ENCODE measurements at regions not wholly inside any gene's neighbourhood (a gene's known extent, or its start where the extent isn't known, plus 50 kb on each side); places are given as distances from the start of the nearest gene placed in this dataset.

DNA sequence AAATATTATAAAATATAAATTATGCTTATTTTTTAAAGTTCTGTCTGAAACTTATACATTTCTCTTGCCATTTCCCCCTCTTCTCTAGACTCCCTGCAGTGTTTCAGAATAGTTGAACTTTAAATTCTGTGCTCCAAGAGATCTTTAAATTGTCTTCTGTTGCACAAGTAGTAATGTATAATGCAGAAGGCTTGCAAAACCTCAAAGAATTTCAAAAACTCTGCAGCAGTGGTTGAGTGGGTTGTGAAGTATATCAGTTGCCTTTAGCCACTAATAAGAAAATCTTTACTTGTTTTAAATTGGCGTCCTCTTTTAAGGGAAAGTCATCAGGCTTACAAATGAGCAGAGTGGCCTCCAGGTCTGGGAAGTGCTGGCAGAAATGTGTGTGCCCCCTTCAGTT, 1153.3 kb upstream of the PABPC4L start:
- H3K4me1 ChIP-seq (ENCODE audit: insufficient read depth, low read length): no peaks in the 10 kb centered on the region
- H3K9me3 ChIP-seq (ENCODE audit: low read length): no peaks in the 10 kb centered on the region
- no peaks in the 10 kb centered on the region for H3K36me3 ChIP-seq (ENCODE audit: insufficient read depth, low read length)
- H2AFZ ChIP-seq (ENCODE audit: low read depth, low read length): no peak overlapping the region
- no peaks in the 10 kb centered on the region for H3K27me3 ChIP-seq (ENCODE audit: insufficient read depth, low read length)
- H3K4me3 ChIP-seq (ENCODE audit: low read length): no peak overlapping the region

DNA sequence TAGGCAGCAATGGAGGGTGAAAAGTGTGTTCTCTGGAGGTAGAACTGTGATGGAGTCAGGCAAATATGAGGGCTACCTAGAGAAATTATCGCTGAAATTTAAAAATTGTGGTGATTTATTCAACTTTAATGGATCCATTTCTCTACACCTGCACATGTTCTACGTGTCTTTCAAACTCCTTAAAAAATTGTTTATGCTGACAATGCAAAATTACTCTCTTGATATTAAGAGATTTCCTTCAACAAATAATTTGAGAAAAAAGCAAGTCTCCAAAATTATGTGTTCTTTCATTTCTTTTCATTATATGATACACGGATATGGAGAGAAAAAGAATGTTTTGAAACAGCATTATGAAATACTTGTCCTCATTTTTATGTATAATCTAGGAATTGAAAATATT, 1151.4 kb upstream of the PABPC4L start:
- Histone ChIP-seq H2AFZ (ENCODE audit: low read depth, low read length) (no peak overlapping the region), H3K4me3 (ENCODE audit: low read length) (no peak overlapping the region), H3K27me3 (ENCODE audit: insufficient read depth, low read length) (no peaks in the 10 kb centered on the region), H3K9me3 (ENCODE audit: low read length) (no peaks in the 10 kb centered on the region), H3K4me1 (ENCODE audit: insufficient read depth, low read length) (no peaks in the 10 kb centered on the region), H3K36me3 (ENCODE audit: insufficient read depth, low read length) (no peaks in the 10 kb centered on the region)

DNA sequence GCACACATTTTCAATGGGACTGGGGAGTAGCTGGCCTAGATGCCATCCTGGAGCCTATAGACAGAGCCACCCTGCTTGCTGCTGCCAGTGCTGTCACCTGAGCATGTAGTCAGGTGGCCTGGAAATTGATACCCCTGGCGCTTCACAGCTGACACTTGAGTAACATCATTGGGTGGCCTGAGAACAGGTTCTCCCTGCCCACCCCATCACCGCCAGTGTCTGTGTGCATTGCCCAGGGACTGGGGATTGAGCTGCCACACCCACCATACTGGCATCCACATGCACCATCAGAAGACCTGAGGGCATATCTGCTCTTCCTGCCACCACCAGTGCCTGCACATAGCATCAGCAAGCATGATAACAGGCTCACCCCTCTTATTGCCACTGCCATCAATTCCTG, 1142.9 kb upstream of the PABPC4L start:
- no peaks in the 10 kb centered on the region for H3K9me3 ChIP-seq (ENCODE audit: low read length)
- H3K4me1 ChIP-seq (ENCODE audit: insufficient read depth, low read length): no peaks in the 10 kb centered on the region
- no peaks in the 10 kb centered on the region for H3K27me3 ChIP-seq (ENCODE audit: insufficient read depth, low read length)
- no peak overlapping the region for H3K4me3 ChIP-seq (ENCODE audit: low read length)
- no peak overlapping the region for H2AFZ ChIP-seq (ENCODE audit: low read depth, low read length)
- H3K36me3 ChIP-seq (ENCODE audit: insufficient read depth, low read length): no peaks in the 10 kb centered on the region

DNA sequence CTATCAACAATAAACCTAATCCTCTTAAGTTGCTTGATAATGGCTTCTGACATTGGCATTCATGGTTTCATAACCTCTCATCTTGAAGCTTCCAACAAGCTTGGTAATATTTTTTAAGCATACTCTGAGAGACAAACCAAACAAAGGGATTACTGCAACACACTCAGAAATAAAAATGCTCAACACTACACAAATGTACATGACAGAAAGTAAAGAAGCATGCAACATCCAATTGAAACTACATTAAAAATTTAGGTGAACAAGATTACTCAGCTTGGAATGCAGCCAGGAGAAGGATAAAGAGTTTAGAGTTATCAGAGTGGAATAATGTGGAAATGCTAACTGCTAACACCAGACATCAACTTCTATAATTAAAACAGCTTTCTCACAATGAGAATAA, 1136.6 kb upstream of the PABPC4L start:
- no peak overlapping the region for H2AFZ ChIP-seq (ENCODE audit: low read depth, low read length)
- no peaks in the 10 kb centered on the region for H3K9me3 ChIP-seq (ENCODE audit: low read length)
- no peaks in the 10 kb centered on the region for H3K4me1 ChIP-seq (ENCODE audit: insufficient read depth, low read length)
- H3K4me3 ChIP-seq (ENCODE audit: low read length): no peak overlapping the region
- no peaks in the 10 kb centered on the region for H3K27me3 ChIP-seq (ENCODE audit: insufficient read depth, low read length)
- H3K36me3 ChIP-seq (ENCODE audit: insufficient read depth, low read length): no peaks in the 10 kb centered on the region

DNA sequence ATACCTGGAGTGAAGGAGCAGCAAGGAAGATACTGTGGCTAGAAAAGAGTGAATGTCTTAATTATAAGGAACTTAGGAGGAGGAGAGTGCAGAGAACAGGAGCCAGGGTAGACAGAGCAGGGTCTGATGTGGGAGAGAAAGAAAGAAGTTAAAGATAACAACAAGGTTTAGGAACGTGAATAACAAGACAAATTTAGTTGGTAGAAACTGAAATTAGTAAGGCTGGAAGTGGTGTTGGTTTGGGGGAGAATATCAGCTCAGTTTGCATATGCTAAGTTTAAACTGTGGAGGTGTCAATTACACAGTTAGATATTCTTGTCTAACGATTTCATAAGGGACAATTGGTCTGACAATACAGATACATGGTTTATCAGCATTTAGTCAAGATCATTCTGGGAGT, 1123.7 kb upstream of the PABPC4L start:
- Histone ChIP-seq H2AFZ (ENCODE audit: low read depth, low read length) (no peak overlapping the region), H3K27me3 (ENCODE audit: insufficient read depth, low read length) (no peaks in the 10 kb centered on the region), H3K4me1 (ENCODE audit: insufficient read depth, low read length) (no peaks in the 10 kb centered on the region), H3K36me3 (ENCODE audit: insufficient read depth, low read length) (no peaks in the 10 kb centered on the region), H3K4me3 (ENCODE audit: low read length) (no peak overlapping the region), H3K9me3 (ENCODE audit: low read length) (no peaks in the 10 kb centered on the region)

DNA sequence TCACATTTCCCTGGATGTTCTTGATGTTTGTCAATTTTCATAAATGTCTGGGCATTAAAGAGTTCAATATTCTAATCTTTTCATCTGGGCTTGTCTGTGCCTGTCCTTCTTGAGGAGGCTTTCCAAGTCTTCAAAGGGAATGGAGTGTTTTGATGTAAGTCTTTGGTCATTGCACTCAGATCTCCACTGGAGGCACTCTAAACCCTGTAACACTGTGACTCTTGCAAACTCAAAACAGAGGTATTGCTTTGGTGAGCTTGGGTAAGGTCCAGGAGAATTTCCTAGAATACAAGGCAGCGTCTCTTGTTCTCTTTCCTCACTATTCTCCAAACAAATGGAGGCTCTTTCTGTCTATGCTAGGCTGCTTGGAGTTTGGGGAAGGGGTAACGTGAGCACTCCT, 1118.1 kb upstream of the PABPC4L start:
- H3K27me3 ChIP-seq (ENCODE audit: insufficient read depth, low read length): no peaks in the 10 kb centered on the region
- H3K36me3 ChIP-seq (ENCODE audit: insufficient read depth, low read length): no peaks in the 10 kb centered on the region
- H3K4me1 ChIP-seq (ENCODE audit: insufficient read depth, low read length): no peaks in the 10 kb centered on the region
- H3K4me3 ChIP-seq (ENCODE audit: low read length): no peak overlapping the region
- no peak overlapping the region for H2AFZ ChIP-seq (ENCODE audit: low read depth, low read length)
- H3K9me3 ChIP-seq (ENCODE audit: low read length): no peaks in the 10 kb centered on the region

DNA sequence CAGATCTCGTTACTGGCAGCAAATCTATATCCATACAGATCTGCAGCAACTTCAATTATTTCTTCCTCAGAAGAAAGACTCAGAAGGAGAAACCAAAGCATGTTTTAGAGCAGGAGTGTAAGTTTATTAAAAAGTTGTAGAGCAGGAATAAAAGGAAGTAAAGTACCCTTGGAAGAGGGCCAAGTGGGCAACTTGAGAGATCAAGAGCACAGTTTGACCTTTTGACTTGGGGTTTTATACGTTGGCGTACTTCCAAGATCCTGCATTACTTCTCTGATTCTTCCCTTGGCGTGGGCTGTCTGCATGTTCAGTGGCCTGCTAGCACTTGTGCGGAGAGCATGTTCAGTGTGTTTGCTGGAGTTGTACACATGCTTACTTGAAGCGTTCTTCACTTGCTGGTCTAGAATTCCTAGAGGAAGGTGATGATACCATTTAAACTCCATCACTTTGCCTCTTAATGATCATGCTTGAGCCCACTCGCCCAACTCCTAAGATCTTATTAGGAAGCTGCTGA, 1114.7 kb upstream of the PABPC4L start:
- H3K4me1 ChIP-seq (ENCODE audit: insufficient read depth, low read length): no peaks in the 10 kb centered on the region
- H3K36me3 ChIP-seq (ENCODE audit: insufficient read depth, low read length): no peaks in the 10 kb centered on the region
- H3K27me3 ChIP-seq (ENCODE audit: insufficient read depth, low read length): no peaks in the 10 kb centered on the region
- H3K4me3 ChIP-seq (ENCODE audit: low read length): no peak overlapping the region
- H2AFZ ChIP-seq (ENCODE audit: low read depth, low read length): no peak overlapping the region
- H3K9me3 ChIP-seq (ENCODE audit: low read length): no peaks in the 10 kb centered on the region

DNA sequence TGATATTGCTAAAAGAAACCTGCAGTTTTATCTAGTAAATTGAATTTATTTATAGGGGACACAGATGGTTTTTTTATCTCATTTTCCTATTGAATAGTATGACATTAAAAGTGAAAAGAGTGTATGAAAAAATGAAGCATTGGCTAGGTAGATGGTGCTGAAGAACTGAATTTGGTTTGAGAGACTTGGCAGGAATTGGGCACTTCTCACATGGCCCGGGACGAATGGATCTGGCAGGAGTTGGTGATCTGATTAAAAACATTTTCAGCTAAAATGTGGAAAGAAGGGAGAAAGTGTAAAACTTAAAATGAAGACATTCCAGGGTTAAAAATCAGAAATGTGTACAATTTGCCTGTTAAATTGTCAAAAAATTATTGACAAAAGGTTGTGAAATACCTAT, 1088.5 kb upstream of the PABPC4L start:
- H3K4me3 ChIP-seq (ENCODE audit: low read length): no peak overlapping the region

DNA sequence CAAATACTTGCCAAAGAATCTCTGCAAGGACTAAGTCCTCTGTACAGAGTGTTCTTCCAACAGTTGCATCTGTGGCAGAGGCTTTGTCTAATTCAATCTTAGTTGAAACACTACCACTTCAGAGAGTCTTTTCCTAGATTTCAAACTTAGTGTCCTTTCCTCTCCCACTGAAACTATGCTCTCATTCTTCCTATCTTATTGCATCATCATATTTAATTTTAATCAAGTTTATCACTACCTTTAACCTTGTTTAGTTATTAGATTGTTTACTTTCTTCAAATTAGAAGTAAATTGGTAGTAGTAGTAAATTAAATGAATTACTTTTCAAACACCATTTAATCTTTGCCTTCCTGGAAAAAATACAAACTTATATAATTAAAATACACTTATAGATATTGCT, 1082.3 kb upstream of the PABPC4L start:
- no peak overlapping the region for H2AFZ ChIP-seq (ENCODE audit: low read depth, low read length)
- no peaks in the 10 kb centered on the region for H3K4me1 ChIP-seq (ENCODE audit: insufficient read depth, low read length)
- no peak overlapping the region for H3K4me3 ChIP-seq (ENCODE audit: low read length)
- H3K27me3 ChIP-seq (ENCODE audit: insufficient read depth, low read length): no peaks in the 10 kb centered on the region
- H3K36me3 ChIP-seq (ENCODE audit: insufficient read depth, low read length): no peaks in the 10 kb centered on the region
- no peaks in the 10 kb centered on the region for H3K9me3 ChIP-seq (ENCODE audit: low read length)

More for the DNA sequence above, 1088.5 kb upstream of the PABPC4L start:
- Histone ChIP-seq H3K27me3 (ENCODE audit: insufficient read depth, low read length) (no peaks in the 10 kb centered on the region), H3K36me3 (ENCODE audit: insufficient read depth, low read length) (no peaks in the 10 kb centered on the region), H3K4me1 (ENCODE audit: insufficient read depth, low read length) (no peaks in the 10 kb centered on the region), H3K9me3 (ENCODE audit: low read length) (peaks cover 1% of the 10 kb centered on the region), H2AFZ (ENCODE audit: low read depth, low read length) (no peak overlapping the region)

DNA sequence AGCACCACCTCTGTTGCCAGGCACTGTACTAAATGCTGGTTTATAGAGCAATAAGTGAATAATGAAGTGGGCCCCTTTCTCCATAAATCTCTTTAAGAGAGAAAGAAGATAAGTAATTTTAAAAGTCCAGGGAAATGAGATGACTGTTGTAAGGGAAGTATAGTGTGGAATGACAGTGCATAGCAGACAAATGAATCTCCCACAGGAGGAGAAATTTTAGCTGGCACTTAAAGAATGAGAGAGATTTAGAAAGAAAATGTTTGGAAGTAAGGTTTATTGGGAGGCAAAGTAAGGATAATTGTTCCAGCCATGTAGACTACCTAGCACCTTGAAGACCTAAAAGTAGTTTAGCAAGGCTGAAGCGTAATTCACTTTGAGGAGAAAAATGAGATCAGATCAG, 1081.1 kb upstream of the PABPC4L start:
- Histone ChIP-seq H3K9me3 (ENCODE audit: low read length) (no peaks in the 10 kb centered on the region), H3K36me3 (ENCODE audit: insufficient read depth, low read length) (no peaks in the 10 kb centered on the region), H3K27me3 (ENCODE audit: insufficient read depth, low read length) (no peaks in the 10 kb centered on the region), H2AFZ (ENCODE audit: low read depth, low read length) (no peak overlapping the region), H3K4me3 (ENCODE audit: low read length) (no peak overlapping the region), H3K4me1 (ENCODE audit: insufficient read depth, low read length) (no peaks in the 10 kb centered on the region)

DNA sequence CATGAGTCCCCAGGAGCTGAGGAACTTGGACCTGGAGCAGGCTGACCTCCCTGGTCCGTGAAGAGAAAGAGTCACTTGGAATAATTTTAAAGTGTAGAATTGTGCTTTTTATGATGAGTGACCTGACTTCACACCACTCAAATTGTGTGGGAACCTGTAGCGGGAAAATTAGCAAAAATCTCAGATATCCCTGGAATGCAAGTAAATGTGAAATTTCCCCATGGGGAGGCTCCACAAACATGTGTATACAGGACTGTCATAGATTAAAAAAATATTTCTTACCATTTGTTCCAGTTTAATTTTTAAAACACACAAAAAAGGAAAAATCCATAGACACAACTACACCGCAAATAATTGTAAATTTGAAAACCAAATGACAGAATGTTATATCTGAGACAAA, 1079.6 kb upstream of the PABPC4L start:
- no peaks in the 10 kb centered on the region for H3K9me3 ChIP-seq (ENCODE audit: low read length)

DNA sequence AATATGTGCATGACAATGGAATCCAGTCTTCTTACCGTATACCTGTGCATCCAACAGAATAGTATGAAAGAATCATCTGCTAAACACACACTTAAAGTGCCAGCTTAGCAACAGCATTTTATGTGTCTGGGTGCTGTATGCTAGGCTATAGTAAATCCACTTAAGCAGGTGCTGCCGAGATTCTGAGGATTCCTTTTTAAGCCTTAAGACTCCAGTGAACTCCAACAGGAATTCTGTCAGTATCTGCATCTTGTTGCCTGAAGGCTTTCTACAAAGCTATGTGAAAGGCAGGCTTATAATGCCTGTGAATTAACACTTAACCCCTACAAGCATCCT, 1076.4 kb upstream of the PABPC4L start:
- peak overlapping the region; percentile 36 for H2AFZ ChIP-seq (ENCODE audit: low read depth, low read length)
- no peaks in the 10 kb centered on the region for H3K27me3 ChIP-seq (ENCODE audit: insufficient read depth, low read length)
- H3K4me3 ChIP-seq (ENCODE audit: low read length): no peak overlapping the region
- no peaks in the 10 kb centered on the region for H3K36me3 ChIP-seq (ENCODE audit: insufficient read depth, low read length)
- H3K9me3 ChIP-seq (ENCODE audit: low read length): no peaks in the 10 kb centered on the region
- H3K4me1 ChIP-seq (ENCODE audit: insufficient read depth, low read length): no peaks in the 10 kb centered on the region

More for the DNA sequence above, 1079.6 kb upstream of the PABPC4L start:
- no peaks in the 10 kb centered on the region for H3K36me3 ChIP-seq (ENCODE audit: insufficient read depth, low read length)
- H2AFZ ChIP-seq (ENCODE audit: low read depth, low read length): no peak overlapping the region
- H3K27me3 ChIP-seq (ENCODE audit: insufficient read depth, low read length): no peaks in the 10 kb centered on the region
- no peaks in the 10 kb centered on the region for H3K4me1 ChIP-seq (ENCODE audit: insufficient read depth, low read length)
- H3K4me3 ChIP-seq (ENCODE audit: low read length): no peak overlapping the region

DNA sequence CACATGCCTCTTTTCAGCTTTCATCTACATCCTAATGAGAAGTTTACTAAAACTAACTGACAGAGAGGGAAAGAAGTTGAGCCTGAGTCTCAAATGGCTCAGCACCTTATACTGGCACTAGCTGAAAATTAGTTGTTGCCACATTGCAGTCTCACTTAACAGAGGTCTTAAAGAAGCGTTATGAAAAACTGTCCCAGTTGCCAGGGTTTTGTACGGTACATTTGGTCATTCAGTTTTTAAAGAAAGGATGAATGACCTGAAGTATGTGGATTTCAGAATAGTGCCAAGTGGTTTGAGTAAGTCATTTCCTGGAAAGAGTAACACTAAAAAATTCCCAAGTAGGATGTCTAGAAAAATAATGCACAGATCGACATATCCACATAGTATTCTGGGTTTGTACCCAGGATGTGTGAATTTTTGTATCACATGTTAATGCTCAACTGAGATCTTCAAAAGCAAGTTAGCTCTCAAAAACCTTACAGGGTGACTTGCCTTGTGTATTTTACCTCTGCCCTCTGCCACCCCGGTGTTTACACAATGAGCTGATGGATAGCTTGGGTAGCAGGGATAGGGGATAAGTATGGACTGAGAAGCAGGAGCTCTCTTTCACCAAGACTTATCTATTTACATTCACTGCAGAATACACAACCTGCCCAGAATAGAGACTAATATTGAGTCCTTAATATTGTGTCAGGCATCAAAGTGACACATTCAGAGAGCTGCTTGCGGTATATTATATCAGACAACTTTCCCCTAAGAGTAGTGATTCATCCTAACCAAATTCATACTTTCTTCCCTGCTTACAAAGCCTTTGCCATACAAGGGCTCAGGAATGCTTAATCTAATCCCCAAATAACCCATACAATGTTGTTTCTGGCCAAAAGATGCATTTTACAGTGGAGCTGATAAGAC, 1075.7 kb upstream of the PABPC4L start:
- Histone ChIP-seq H3K4me3 (ENCODE audit: low read length) (no peak overlapping the region), H3K27me3 (ENCODE audit: insufficient read depth, low read length) (no peaks in the 10 kb centered on the region), H3K4me1 (ENCODE audit: insufficient read depth, low read length) (no peaks in the 10 kb centered on the region), H3K9me3 (ENCODE audit: low read length) (no peaks in the 10 kb centered on the region), H2AFZ (ENCODE audit: low read depth, low read length) (no peak overlapping the region), H3K36me3 (ENCODE audit: insufficient read depth, low read length) (no peaks in the 10 kb centered on the region)

DNA sequence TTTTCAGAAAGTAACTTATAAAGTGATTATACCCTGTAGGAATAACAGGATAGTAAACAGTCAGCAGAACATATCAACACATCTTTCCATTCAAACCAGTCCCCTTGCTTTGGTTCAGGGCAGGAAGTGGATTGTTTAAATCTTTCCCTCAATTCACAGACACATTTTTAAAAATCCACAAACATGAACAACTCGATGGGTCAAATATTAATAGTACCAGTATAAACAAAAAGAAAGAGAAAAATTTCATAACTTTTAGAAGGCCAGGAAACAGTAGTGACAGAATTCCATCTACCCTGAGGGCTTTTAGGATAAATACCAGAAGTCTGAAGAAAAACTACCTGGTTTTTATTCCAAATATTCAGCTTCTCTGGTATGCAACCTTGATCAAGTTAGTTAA, 1072.8 kb upstream of the PABPC4L start:
- Histone ChIP-seq H3K27me3 (ENCODE audit: insufficient read depth, low read length) (no peaks in the 10 kb centered on the region), H3K4me1 (ENCODE audit: insufficient read depth, low read length) (no peaks in the 10 kb centered on the region), H2AFZ (ENCODE audit: low read depth, low read length) (no peak overlapping the region), H3K36me3 (ENCODE audit: insufficient read depth, low read length) (no peaks in the 10 kb centered on the region), H3K9me3 (ENCODE audit: low read length) (no peaks in the 10 kb centered on the region), H3K4me3 (ENCODE audit: low read length) (no peak overlapping the region)
